Tibial nerve (tissue), 4 donors: ENCODE measurements at regions not wholly inside any gene's neighbourhood (a gene's known extent, or its start where the extent isn't known, plus 50 kb on each side); places are given as distances from the start of the nearest gene placed in this dataset.

Experiments used
- DNase-seq, 2 donors: peaks; one replicate each; pipeline ENCODE4 v3.0.0-alpha.2; 2019; ENCODE audit warnings: low spot score in 2 of 2
- H3K27ac ChIP-seq, 4 donors: fragments of 200-600 bp; sonication (generic) in 3 of 4; one replicate each; pipeline ENCODE4 v1.5.1; 2017 to 2019; ENCODE audit warnings: mild to moderate bottlenecking in 1 of 4
- H3K27me3 ChIP-seq, 2 donors: fragments of 200-600 bp; sonication (generic) in 1 of 2; one replicate each; pipeline versions ENCODE4 v1.5.1 to v1.6.0; 2017 to 2019
- H3K36me3 ChIP-seq, 3 donors: fragments of 200-600 bp; sonication (generic); one replicate each; pipeline ENCODE4 v1.5.1; 2018 to 2019
- H3K4me1 ChIP-seq, 4 donors: fragments of 200-600 bp; sonication (generic) in 3 of 4; one replicate each; pipeline ENCODE4 v1.5.1; 2017 to 2019
- H3K4me3 ChIP-seq, 4 donors: fragments of 200-600 bp; sonication (generic) in 3 of 4; one replicate each; pipeline ENCODE4 v1.5.1; 2017 to 2019; ENCODE audit warnings: mild to moderate bottlenecking in 1 of 4, moderate library complexity in 1 of 4
- H3K9me3 ChIP-seq, 4 donors: fragments of 200-600 bp; sonication (generic) in 3 of 4; one replicate each; pipeline ENCODE4 v1.5.1; 2017 to 2019
- CTCF ChIP-seq, 5 experiments: fragments of 200-600 bp in 3 of 5; fragments of 450-650 bp in 2 of 5; sonication (generic) in 3 of 5; IDR thresholded peaks; one replicate each; pipeline ENCODE4 v1.5.1; 2016 to 2019; ENCODE audit warnings: antibody characterized with exemption in 5 of 5, mild to moderate bottlenecking in 3 of 5, moderate library complexity in 2 of 5
- EP300 ChIP-seq, 2 donors: sonication (generic); formaldehyde crosslinking; IDR thresholded peaks; one replicate each; pipeline ENCODE4 v1.6.1; 2017; ENCODE audit warnings: antibody characterized with exemption in 2 of 2, mild to moderate bottlenecking in 1 of 2
- POLR2A ChIP-seq, 2 donors: fragments of 450-650 bp; IDR thresholded peaks; one replicate each; pipeline ENCODE4 v1.6.1; 2017; ENCODE audit warnings: antibody characterized with exemption in 2 of 2, mild to moderate bottlenecking in 2 of 2, moderate library complexity in 2 of 2
- WGBS, 2 donors: methylation state at CpG; one replicate each; pipeline ENCODE4 v1.1.5; 2018; 5-methylcytosine and 5-hydroxymethylcytosine counted together

GRCh38 chr5:89428624-89429023, 545.6 kb upstream of the MEF2C start:
- H3K4me1 ChIP-seq: no peaks in the 10 kb centered on the region
- 97 to 100% methylated on average over 1 of the region's 1 CpG for WGBS, 2 donors

GRCh38 chr5:89425062-89425461, 542.1 kb upstream of the MEF2C start:
- no peaks in the 10 kb centered on the region for H3K36me3 ChIP-seq
- no peak for DNase-seq
- no peak overlapping the region for H3K4me3 ChIP-seq
- peaks cover 0 to 6% (median 0%) of the 10 kb centered on the region in 4 donors for H3K4me1 ChIP-seq
- WGBS, 2 donors: 87 to 91% methylated on average over 3 of the region's 3 CpGs
- TF ChIP-seq EP300 (IDR thresholded peaks at IDR 0.05) (no peak), POLR2A (IDR thresholded peaks at IDR 0.05) (no peak)
- H3K27me3 ChIP-seq: no peaks in the 10 kb centered on the region
- peaks cover 0 to 9% (median 0%) of the 10 kb centered on the region in 4 donors for H3K9me3 ChIP-seq
- H3K27ac ChIP-seq: no peak overlapping the region

More at GRCh38 chr5:89428624-89429023, 545.6 kb upstream of the MEF2C start:
- no peaks in the 10 kb centered on the region for H3K27me3 ChIP-seq
- H3K4me3 ChIP-seq: no peak overlapping the region
- H3K27ac ChIP-seq: no peak overlapping the region
- H3K9me3 ChIP-seq: peaks cover 0 to 6% (median 0%) of the 10 kb centered on the region in 4 donors
- DNase-seq: no peak
- TF ChIP-seq POLR2A (IDR thresholded peaks at IDR 0.05): no peak
- TF ChIP-seq CTCF (IDR thresholded peaks at IDR 0.05): no peak
- no peak for TF ChIP-seq EP300 (IDR thresholded peaks at IDR 0.05)
- no peaks in the 10 kb centered on the region for H3K36me3 ChIP-seq

GRCh38 chr5:89421035-89421434, 538.1 kb upstream of the MEF2C start:
- Histone ChIP-seq H3K9me3 (peaks cover 0 to 9% (median 0%) of the 10 kb centered on the region in 4 donors), H3K4me3 (no peak overlapping the region), H3K27ac (no peak overlapping the region), H3K27me3 (no peaks in the 10 kb centered on the region), H3K36me3 (no peaks in the 10 kb centered on the region), H3K4me1 (peaks cover 0 to 6% (median 0%) of the 10 kb centered on the region in 4 donors)
- 25 to 31% methylated on average over 1 of the region's 1 CpG for WGBS, 2 donors
- no peak for TF ChIP-seq POLR2A (IDR thresholded peaks at IDR 0.05)
- TF ChIP-seq EP300 (IDR thresholded peaks at IDR 0.05): no peak
- TF ChIP-seq CTCF (IDR thresholded peaks at IDR 0.05): no peak
- no peak for DNase-seq

GRCh38 chr5:89418407-89419085, 535.6 kb upstream of the MEF2C start:
- no peak for TF ChIP-seq POLR2A (IDR thresholded peaks at IDR 0.05)
- TF ChIP-seq CTCF (IDR thresholded peaks at IDR 0.05): no peak
- TF ChIP-seq EP300 (IDR thresholded peaks at IDR 0.05): no peak
- DNase-seq: no peak
- 76 to 85% methylated on average over 3 of the region's 3 CpGs for WGBS, 2 donors
- Histone ChIP-seq H3K36me3 (no peaks in the 10 kb centered on the region), H3K27me3 (no peaks in the 10 kb centered on the region), H3K4me3 (no peak overlapping the region), H3K27ac (no peak overlapping the region), H3K4me1 (peaks cover 0 to 6% (median 0%) of the 10 kb centered on the region in 4 donors), H3K9me3 (peaks cover 0 to 2% (median 0%) of the 10 kb centered on the region in 4 donors)

GRCh38 chr5:89417990-89418389, 535.0 kb upstream of the MEF2C start:
- Histone ChIP-seq H3K9me3 (no peaks in the 10 kb centered on the region), H3K27me3 (no peaks in the 10 kb centered on the region), H3K4me3 (no peak overlapping the region), H3K36me3 (no peaks in the 10 kb centered on the region), H3K4me1 (peaks cover 0 to 6% (median 0%) of the 10 kb centered on the region in 4 donors), H3K27ac (no peak overlapping the region)
- TF ChIP-seq POLR2A (IDR thresholded peaks at IDR 0.05): no peak
- no peak for TF ChIP-seq EP300 (IDR thresholded peaks at IDR 0.05)
- no peak for TF ChIP-seq CTCF (IDR thresholded peaks at IDR 0.05)
- 95 to 100% methylated on average over 2 of the region's 2 CpGs for WGBS, 2 donors
- DNase-seq: no peak
